NCI-H2196 treated with DMSO at 0.1 percent for 48 hours (cell line): ENCODE measurements at regions not wholly inside any gene's neighbourhood (a gene's known extent, or its start where the extent isn't known, plus 50 kb on each side); places are given as distances from the start of the nearest gene placed in this dataset.
"Not testable (repeated sequence)": the region's sequence is repeated elsewhere in the genome, so short reads cannot be mapped to it uniquely, and the experiment has no call there.

Source experiments
- DNase-seq: peaks from one replicate; lab custom pipeline; 2025; ENCODE audit not compliant: unreplicated experiment; lab: John Stamatoyannopoulos, UW

GRCh38 chr2:132317026-132317680 lies 99.5 kb upstream of the GPR39 start:
- DNase-seq, result not testable (repeated sequence)

- not testable (repeated sequence) for DNase-seq
Measured at GRCh38 chr2:132318481-132318880, 98.1 kb upstream of the GPR39 start.

- DNase-seq, result not testable (repeated sequence)
Measured at GRCh38 chr2:132324005-132324404, 92.6 kb upstream of the GPR39 start.

- DNase-seq, result not testable (repeated sequence)
Measured at GRCh38 chr2:132332345-132333033, 84.1 kb upstream of the GPR39 start.

GRCh38 chr2:132337135-132337534 lies 79.5 kb upstream of the GPR39 start:
- not testable (repeated sequence) for DNase-seq

GRCh38 chr2:132337844-132338243 lies 78.8 kb upstream of the GPR39 start:
- DNase-seq, result not testable (repeated sequence)

- DNase-seq, result peak; percentile 35
Measured at GRCh38 chr2:132347041-132347780, 69.4 kb upstream of the GPR39 start.

- peak; percentile 7 for DNase-seq
Measured at GRCh38 chr2:132349092-132349687, 67.4 kb upstream of the GPR39 start.

GRCh38 chr2:132351668-132352067 lies 64.9 kb upstream of the GPR39 start:
- DNase-seq, result not testable (repeated sequence)

- peak; percentile 53 for DNase-seq
Measured at GRCh38 chr2:132352481-132353001, 64.1 kb upstream of the GPR39 start.

- DNase-seq, result not testable (repeated sequence)
Measured at GRCh38 chr2:132353380-132353779, 63.2 kb upstream of the GPR39 start.

- DNase-seq, result not testable (repeated sequence)
Measured at GRCh38 chr2:132360964-132361363, 55.6 kb upstream of the GPR39 start.

GRCh38 chr2:132361498-132361897 lies 55.1 kb upstream of the GPR39 start:
- not testable (repeated sequence) for DNase-seq

- DNase-seq, result not testable (repeated sequence)
Measured at GRCh38 chr2:132363352-132363751, 53.3 kb upstream of the GPR39 start.

GRCh38 chr2:132365963-132366362 lies 50.6 kb upstream of the GPR39 start:
- DNase-seq, result not testable (repeated sequence)

GRCh38 chr2:132366421-132367180 lies 50.0 kb upstream of the GPR39 start:
- DNase-seq, result no peak
